A673 (cell line): ENCODE measurements at regions not wholly inside any gene's neighbourhood (a gene's known extent, or its start where the extent isn't known, plus 50 kb on each side); places are given as distances from the start of the nearest gene placed in this dataset.

Source experiments
- BruUV-seq: library from RNA; stranded (reverse); fragments of 400-500 nt; replicated peaks from 2 replicates; lab custom pipeline; 2021; lab: Mats Ljungman, UMichigan
- CTCF ChIA-PET: fragments of 300-600 bp; sonication (Branson Sonifier 250); formaldehyde crosslinking; loops from one replicate; lab custom pipeline; 2022; ENCODE audit warnings: antibody characterized with exemption; lab: Charles Lee
- POLR2A ChIA-PET: fragments of 300-600 bp; sonication (Branson Sonifier 250); formaldehyde crosslinking; loops from one replicate; lab custom pipeline; 2022; ENCODE audit warnings: antibody characterized with exemption; ENCODE audit not compliant: low non-redundant PET; lab: Charles Lee
- DNase-seq: peaks from one replicate; pipeline ENCODE4 v3.0.0-alpha.2; 2015; ENCODE audit warnings: low spot score
- H3K27ac ChIP-seq: fragments of 200-600 bp; sonication (generic); 2 replicates; pipeline ENCODE4 v1.5.1; 2016; ENCODE audit warnings: mixed run types, low read depth, mild to moderate bottlenecking, mixed read lengths, antibody characterized with exemption, low read length; ENCODE audit not compliant: poor library complexity, severe bottlenecking
- H3K27me3 ChIP-seq: fragments of 200-600 bp; sonication (generic); replicated peaks from 2 replicates; pipeline ENCODE4 v1.6.1; 2017; ENCODE audit warnings: mixed run types, low read depth, mild to moderate bottlenecking, mixed read lengths, antibody characterized with exemption, low read length; ENCODE audit not compliant: insufficient read depth, poor library complexity
- H3K36me3 ChIP-seq: fragments of 200-600 bp; sonication (generic); 2 replicates; pipeline ENCODE4 v1.6.1; 2016; ENCODE audit warnings: mixed run types, mild to moderate bottlenecking, mixed read lengths, antibody characterized with exemption, low read length; ENCODE audit not compliant: insufficient read depth, poor library complexity, severe bottlenecking
- H3K4me1 ChIP-seq: fragments of 200-600 bp; sonication (generic); 2 replicates; pipeline ENCODE4 v1.6.1; 2017; ENCODE audit warnings: mixed run types, mild to moderate bottlenecking, mixed read lengths, antibody characterized with exemption, low read length; ENCODE audit not compliant: insufficient read depth, poor library complexity, severe bottlenecking
- H3K4me3 ChIP-seq: fragments of 200-600 bp; sonication (generic); 2 replicates; pipeline ENCODE4 v1.5.1; 2016; ENCODE audit warnings: low read depth, mixed run types, mild to moderate bottlenecking, mixed read lengths, low read length; ENCODE audit not compliant: poor library complexity, severe bottlenecking
- H3K9me3 ChIP-seq: fragments of 200-600 bp; sonication (generic); 2 replicates; pipeline ENCODE4 v1.6.1; 2016; ENCODE audit warnings: mixed run types, low read depth, mild to moderate bottlenecking, mixed read lengths, antibody characterized with exemption, low read length; ENCODE audit not compliant: poor library complexity, severe bottlenecking
- EZH2 ChIP-seq: fragments of 200-600 bp; sonication (generic); IDR thresholded peaks from 2 replicates; pipeline ENCODE4 v1.6.1; 2017; ENCODE audit warnings: borderline replicate concordance, low read depth, mild to moderate bottlenecking, mixed read lengths, antibody characterized with exemption, low read length; ENCODE audit not compliant: poor library complexity, severe bottlenecking
- intact Hi-C: fragments of 100-400 bp; cut with micrococcal nuclease; formaldehyde crosslinking; loops from one replicate; pipeline ENCODE4 v1.10.0; 2022; ENCODE audit not compliant: unreplicated experiment
- TF ChIP-seq, protein P1 (sequence below): fragments of 300-800, 200-600 bp; sonication (generic); conservative IDR thresholded peaks from 2 replicates; pipeline ENCODE4 v1.5.1; 2017; ENCODE audit warnings: low read depth, mild to moderate bottlenecking, antibody characterized with exemption, low read length, moderate library complexity, mixed read lengths

DNA sequence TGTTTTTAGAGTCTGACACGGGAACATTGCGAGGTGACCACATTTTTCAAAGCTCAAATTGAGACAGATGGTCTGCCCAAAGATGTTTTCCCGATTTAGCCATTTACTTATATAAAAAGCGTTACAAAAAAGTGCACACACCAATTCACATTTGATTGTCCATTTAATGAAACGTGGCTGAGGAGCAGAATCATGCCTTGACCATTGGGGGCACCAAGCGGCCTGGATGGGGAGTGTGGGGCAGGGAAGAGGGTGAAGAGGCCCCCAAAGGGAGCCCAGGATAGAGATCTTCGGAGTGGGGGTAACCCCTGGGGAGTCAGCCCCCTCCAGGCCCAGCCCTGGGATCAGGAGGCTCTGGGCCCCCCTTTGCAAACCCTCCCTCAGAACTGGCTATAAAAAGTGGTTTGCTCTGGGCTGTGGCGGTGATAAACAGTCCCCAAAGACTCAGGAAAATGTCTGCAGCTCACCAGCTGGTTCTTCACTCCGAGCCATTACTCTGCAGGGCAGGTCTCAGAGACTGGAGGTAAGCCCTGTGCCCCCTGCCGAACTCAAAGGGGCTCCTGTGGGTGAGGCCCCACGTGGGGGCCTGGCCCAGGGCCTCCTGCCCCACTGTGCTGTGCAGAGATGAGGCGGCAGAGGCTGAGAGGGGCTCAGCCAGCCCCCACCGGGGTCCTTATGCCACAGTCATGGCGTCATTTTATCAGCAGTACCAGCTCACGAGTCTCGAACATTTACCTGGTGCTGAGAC lies 105.9 kb upstream of the SEC14L1 start:
- ChIA-PET POLR2A (no interaction called here), CTCF (no interaction called here)
- no peak for DNase-seq
- Histone ChIP-seq H3K36me3 (no peaks in the 10 kb centered on the region), H3K27me3 (peaks cover 2% of the 10 kb centered on the region), H3K27ac (no peak overlapping the region), H3K4me1 (no peaks in the 10 kb centered on the region), H3K9me3 (peaks cover 9% of the 10 kb centered on the region), H3K4me3 (no peak overlapping the region)
- intact Hi-C loops: no loop called here
- no TSS peak for BruUV-seq
- TF ChIP-seq, protein P1, sequence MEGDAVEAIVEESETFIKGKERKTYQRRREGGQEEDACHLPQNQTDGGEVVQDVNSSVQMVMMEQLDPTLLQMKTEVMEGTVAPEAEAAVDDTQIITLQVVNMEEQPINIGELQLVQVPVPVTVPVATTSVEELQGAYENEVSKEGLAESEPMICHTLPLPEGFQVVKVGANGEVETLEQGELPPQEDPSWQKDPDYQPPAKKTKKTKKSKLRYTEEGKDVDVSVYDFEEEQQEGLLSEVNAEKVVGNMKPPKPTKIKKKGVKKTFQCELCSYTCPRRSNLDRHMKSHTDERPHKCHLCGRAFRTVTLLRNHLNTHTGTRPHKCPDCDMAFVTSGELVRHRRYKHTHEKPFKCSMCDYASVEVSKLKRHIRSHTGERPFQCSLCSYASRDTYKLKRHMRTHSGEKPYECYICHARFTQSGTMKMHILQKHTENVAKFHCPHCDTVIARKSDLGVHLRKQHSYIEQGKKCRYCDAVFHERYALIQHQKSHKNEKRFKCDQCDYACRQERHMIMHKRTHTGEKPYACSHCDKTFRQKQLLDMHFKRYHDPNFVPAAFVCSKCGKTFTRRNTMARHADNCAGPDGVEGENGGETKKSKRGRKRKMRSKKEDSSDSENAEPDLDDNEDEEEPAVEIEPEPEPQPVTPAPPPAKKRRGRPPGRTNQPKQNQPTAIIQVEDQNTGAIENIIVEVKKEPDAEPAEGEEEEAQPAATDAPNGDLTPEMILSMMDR: no peak
- no peak for TF ChIP-seq EZH2

DNA sequence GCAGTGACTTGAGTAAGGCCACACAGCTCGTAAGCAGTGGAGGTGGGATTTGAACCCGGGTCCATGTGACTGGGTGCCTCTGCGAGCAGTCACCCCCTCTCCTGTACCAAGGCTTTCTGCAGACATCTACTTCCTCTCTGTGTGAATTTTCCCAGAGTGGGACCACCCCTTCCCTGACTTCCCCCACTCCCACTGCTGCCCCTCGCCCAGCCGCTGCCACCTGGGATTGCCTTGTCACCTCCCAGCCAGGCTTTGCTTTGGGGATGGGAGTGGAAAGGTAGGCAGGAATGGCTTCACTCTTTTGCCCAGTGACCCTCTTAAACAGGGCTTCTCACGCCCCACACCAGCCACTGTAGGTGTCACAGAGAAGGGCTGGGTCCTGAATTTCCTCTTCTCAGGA lies 105.2 kb upstream of the SEC14L1 start:
- no TSS peak for BruUV-seq

DNA sequence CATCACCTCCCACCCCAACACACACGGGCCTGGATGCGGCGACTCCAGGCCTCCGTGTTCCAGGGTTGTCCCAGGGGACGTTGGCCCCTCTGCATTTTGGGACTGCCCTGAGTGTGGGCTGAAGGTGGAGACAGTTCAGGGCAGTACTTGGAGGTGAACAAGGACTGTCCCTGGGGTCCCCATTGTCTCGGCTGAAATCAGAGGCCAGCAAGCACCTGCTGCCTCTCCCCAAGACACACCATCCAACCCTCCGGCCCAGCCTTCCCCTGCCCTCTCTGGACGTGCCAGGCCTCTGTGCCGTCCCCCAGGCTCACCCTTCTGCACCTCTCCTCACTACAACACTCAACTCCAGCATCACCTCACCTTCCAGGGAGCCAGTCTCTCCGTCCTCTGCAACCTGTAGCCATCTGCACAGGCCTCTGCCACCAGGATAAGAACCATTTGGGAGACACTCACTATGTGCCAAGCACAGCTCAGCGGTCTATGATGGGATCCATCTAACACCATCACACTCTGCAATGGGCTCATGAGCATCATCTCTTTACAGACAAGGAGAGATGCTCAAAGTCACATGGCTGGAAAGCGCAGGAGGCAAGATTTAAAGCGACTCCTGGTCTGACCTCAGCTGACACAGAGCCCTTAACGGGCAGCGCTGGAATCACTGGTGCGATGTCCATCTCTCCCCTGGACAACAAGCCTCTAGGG lies 104.5 kb upstream of the SEC14L1 start:
- no peak for TF ChIP-seq EZH2
- TF ChIP-seq, protein P1: no peak
- Histone ChIP-seq H3K27me3 (peaks cover 2% of the 10 kb centered on the region), H3K36me3 (no peaks in the 10 kb centered on the region), H3K27ac (no peak overlapping the region), H3K9me3 (peaks cover 9% of the 10 kb centered on the region), H3K4me1 (no peaks in the 10 kb centered on the region), H3K4me3 (no peak overlapping the region)
- no peak for DNase-seq
- intact Hi-C loops: no loop called here
- BruUV-seq: no TSS peak
- ChIA-PET POLR2A (no interaction called here), CTCF (interaction anchor here (1.2 kb wide), 1 partner anchor 168 kb away, joined by 3 read pairs; no protein-coding TSS in a partner anchor)

More for the DNA sequence above, 105.2 kb upstream of the SEC14L1 start:
- TF ChIP-seq, protein P1: no peak
- TF ChIP-seq EZH2: no peak
- Histone ChIP-seq H3K4me1 (no peaks in the 10 kb centered on the region), H3K4me3 (no peak overlapping the region), H3K9me3 (peaks cover 9% of the 10 kb centered on the region), H3K27ac (no peak overlapping the region), H3K36me3 (no peaks in the 10 kb centered on the region), H3K27me3 (peaks cover 2% of the 10 kb centered on the region)
- intact Hi-C loops: no loop called here
- no peak for DNase-seq
- ChIA-PET POLR2A (no interaction called here), CTCF (no interaction called here)
